ENCODE measurements at regions not wholly inside any gene's neighbourhood (a gene's known extent, or its start where the extent isn't known, plus 50 kb on each side); places are given as distances from the start of the nearest gene placed in this dataset.

- BruUV-seq (replicated peaks) = no TSS peak
- no peaks in the 10 kb centered on the region for H3K9me3 ChIP-seq (ENCODE audit: insufficient read depth, low read depth)
- no peak overlapping the region; the same call in 1 of the 2 replicates for H3K27ac ChIP-seq
- no peak for TF ChIP-seq CTCF (conservative IDR thresholded peaks at IDR 0.05)
- no peak for TF ChIP-seq EZH2 (IDR thresholded peaks at IDR 0.05; ENCODE audit: low read depth)
- ChIA-PET CTCF (no interaction called here), POLR2A (ENCODE audit: unreplicated experiment) (no interaction called here)
- H3K4me1 ChIP-seq (replicated peaks; ENCODE audit: insufficient read depth) = peaks cover 25% of the 10 kb centered on the region
- no peaks in the 10 kb centered on the region for H3K27me3 ChIP-seq (ENCODE audit: insufficient read depth, low read depth)
- H3K79me2 ChIP-seq (ENCODE audit: low read depth) = no peaks in the 10 kb centered on the region
- intact Hi-C loops (cut with micrococcal nuclease; ENCODE audit: unreplicated experiment) = loop anchor here (1.0 to 2.0 kb wide), 2 partner anchors 7 to 34 kb away; no protein-coding TSS in a partner anchor
- H3K36me3 ChIP-seq (ENCODE audit: low read depth) = no peaks in the 10 kb centered on the region
- peak; percentile 87 to 98 for DNase-seq
- no peaks in the 10 kb centered on the region for H4K20me1 ChIP-seq (ENCODE audit: insufficient read depth)
- no peak overlapping the region for H2AFZ ChIP-seq
- peak overlapping the region; percentile 66 for H3K4me2 ChIP-seq
- no peaks in the 10 kb centered on the region for H3K9me2 ChIP-seq (ENCODE audit: insufficient read depth)
- H3K4me3 ChIP-seq = no peak overlapping the region
- peaks cover 22% of the 10 kb centered on the region for H3F3A ChIP-seq (ENCODE audit: insufficient read depth, low read depth)
These were observed 137.4 kb upstream of the UMPS start for GRCh38 chr3:124592658-124593441.

- ChIA-PET CTCF (no interaction called here), POLR2A (ENCODE audit: unreplicated experiment) (no interaction called here)
- no peak for TF ChIP-seq CTCF (conservative IDR thresholded peaks at IDR 0.05)
- TF ChIP-seq EZH2 (IDR thresholded peaks at IDR 0.05; ENCODE audit: low read depth) = no peak
- no peaks in the 10 kb centered on the region for H3K9me2 ChIP-seq (ENCODE audit: insufficient read depth)
- H3K36me3 ChIP-seq (ENCODE audit: low read depth) = no peaks in the 10 kb centered on the region
- H3K27me3 ChIP-seq (ENCODE audit: insufficient read depth, low read depth) = no peaks in the 10 kb centered on the region
- no peaks in the 10 kb centered on the region for H4K20me1 ChIP-seq (ENCODE audit: insufficient read depth)
- H3K79me2 ChIP-seq (ENCODE audit: low read depth) = no peaks in the 10 kb centered on the region
- BruUV-seq (replicated peaks) = no TSS peak
- peaks cover 25% of the 10 kb centered on the region for H3K4me1 ChIP-seq (replicated peaks; ENCODE audit: insufficient read depth)
- no peaks in the 10 kb centered on the region for H3K9me3 ChIP-seq (ENCODE audit: insufficient read depth, low read depth)
- H2AFZ ChIP-seq = no peak overlapping the region
- H3K4me3 ChIP-seq = no peak overlapping the region
- peak overlapping the region; percentile 66 for H3K4me2 ChIP-seq
- DNase-seq = no peak
- intact Hi-C loops (cut with micrococcal nuclease; ENCODE audit: unreplicated experiment) = loop anchor here (2.0 kb wide), 1 partner anchor 33 kb away; no protein-coding TSS in a partner anchor
- no peak overlapping the region; the same call in 1 of the 2 replicates for H3K27ac ChIP-seq
- H3F3A ChIP-seq (ENCODE audit: insufficient read depth, low read depth) = peaks cover 22% of the 10 kb centered on the region
These were observed 136.8 kb upstream of the UMPS start for GRCh38 chr3:124593442-124593829.

- BruUV-seq (replicated peaks) = no TSS peak
These were observed 135.7 kb upstream of the UMPS start for GRCh38 chr3:124594581-124594980.

More at GRCh38 chr3:124594581-124594980, 135.7 kb upstream of the UMPS start:
- Histone ChIP-seq H4K20me1 (ENCODE audit: insufficient read depth) (no peaks in the 10 kb centered on the region), H3K9me3 (ENCODE audit: insufficient read depth, low read depth) (no peaks in the 10 kb centered on the region), H3K79me2 (ENCODE audit: low read depth) (no peaks in the 10 kb centered on the region), H3K4me2 (no peak overlapping the region), H3K9me2 (ENCODE audit: insufficient read depth) (no peaks in the 10 kb centered on the region), H3K27me3 (ENCODE audit: insufficient read depth, low read depth) (no peaks in the 10 kb centered on the region), H3F3A (ENCODE audit: insufficient read depth, low read depth) (peaks cover 22% of the 10 kb centered on the region), H3K4me1 (replicated peaks; ENCODE audit: insufficient read depth) (peaks cover 29% of the 10 kb centered on the region), H3K4me3 (no peak overlapping the region), H3K36me3 (ENCODE audit: low read depth) (no peaks in the 10 kb centered on the region), H3K27ac (no peak overlapping the region), H2AFZ (no peak overlapping the region)
- CTCF ChIA-PET = no interaction called here
- POLR2A ChIA-PET (ENCODE audit: unreplicated experiment) = no interaction called here
- TF ChIP-seq EZH2 (IDR thresholded peaks at IDR 0.05; ENCODE audit: low read depth) (no peak), CTCF (conservative IDR thresholded peaks at IDR 0.05) (no peak)
- intact Hi-C loops (cut with micrococcal nuclease; ENCODE audit: unreplicated experiment) = no loop called here
- no peak for DNase-seq
